Astrocyte of the spinal cord (primary cell): ENCODE measurements at regions not wholly inside any gene's neighbourhood (a gene's known extent, or its start where the extent isn't known, plus 50 kb on each side); places are given as distances from the start of the nearest gene placed in this dataset.
A peak's percentile ranks its signal among the peaks of the same experiment; 100 is the strongest.
"Not testable (repeated sequence)": the region's sequence is repeated elsewhere in the genome, so short reads cannot be mapped to it uniquely, and the experiment has no call there.

Experiments used
- DNase-seq: peaks from one replicate; pipeline ENCODE4 v3.0.0; 2011; ENCODE audit warnings: low read depth, low spot score
- H3K4me3 ChIP-seq: 2 replicates; pipeline ENCODE4 v1.5.1; 2011; ENCODE audit warnings: low read depth, mild to moderate bottlenecking, low read length, moderate library complexity
- in situ Hi-C: cut with HindIII; loops from 2 replicates; pipeline ENCODE4 v1.10.0; 2017; ENCODE audit warnings: low sequenced_read_pairs
- TF ChIP-seq, protein P1 (sequence below): IDR thresholded peaks from 2 replicates; pipeline ENCODE4 v1.5.1; 2012; ENCODE audit warnings: low read depth, mild to moderate bottlenecking, low read length, inconsistent platforms

DNA sequence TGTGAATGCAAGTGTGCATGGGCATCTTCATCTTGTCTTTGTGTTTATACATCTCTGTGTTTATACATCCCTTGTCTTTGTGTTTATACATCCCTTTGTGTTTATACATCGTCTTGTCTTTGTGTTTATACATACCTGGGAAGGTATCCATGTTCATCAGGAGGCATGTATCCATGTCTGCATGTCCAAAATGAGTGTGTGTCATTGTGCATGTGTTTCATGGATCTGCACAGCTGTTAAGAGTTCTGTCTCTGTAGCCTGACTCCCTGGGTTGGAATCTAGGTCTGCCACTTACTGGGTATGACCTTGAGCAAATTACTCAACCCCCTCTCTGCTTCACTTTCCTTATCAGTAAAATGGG, 50.1 kb upstream of the SIRPA start:
- in situ Hi-C loops = no loop called here
- TF ChIP-seq, protein P1, sequence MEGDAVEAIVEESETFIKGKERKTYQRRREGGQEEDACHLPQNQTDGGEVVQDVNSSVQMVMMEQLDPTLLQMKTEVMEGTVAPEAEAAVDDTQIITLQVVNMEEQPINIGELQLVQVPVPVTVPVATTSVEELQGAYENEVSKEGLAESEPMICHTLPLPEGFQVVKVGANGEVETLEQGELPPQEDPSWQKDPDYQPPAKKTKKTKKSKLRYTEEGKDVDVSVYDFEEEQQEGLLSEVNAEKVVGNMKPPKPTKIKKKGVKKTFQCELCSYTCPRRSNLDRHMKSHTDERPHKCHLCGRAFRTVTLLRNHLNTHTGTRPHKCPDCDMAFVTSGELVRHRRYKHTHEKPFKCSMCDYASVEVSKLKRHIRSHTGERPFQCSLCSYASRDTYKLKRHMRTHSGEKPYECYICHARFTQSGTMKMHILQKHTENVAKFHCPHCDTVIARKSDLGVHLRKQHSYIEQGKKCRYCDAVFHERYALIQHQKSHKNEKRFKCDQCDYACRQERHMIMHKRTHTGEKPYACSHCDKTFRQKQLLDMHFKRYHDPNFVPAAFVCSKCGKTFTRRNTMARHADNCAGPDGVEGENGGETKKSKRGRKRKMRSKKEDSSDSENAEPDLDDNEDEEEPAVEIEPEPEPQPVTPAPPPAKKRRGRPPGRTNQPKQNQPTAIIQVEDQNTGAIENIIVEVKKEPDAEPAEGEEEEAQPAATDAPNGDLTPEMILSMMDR = no peak
- DNase-seq = no peak
- H3K4me3 ChIP-seq = no peak overlapping the region

DNA sequence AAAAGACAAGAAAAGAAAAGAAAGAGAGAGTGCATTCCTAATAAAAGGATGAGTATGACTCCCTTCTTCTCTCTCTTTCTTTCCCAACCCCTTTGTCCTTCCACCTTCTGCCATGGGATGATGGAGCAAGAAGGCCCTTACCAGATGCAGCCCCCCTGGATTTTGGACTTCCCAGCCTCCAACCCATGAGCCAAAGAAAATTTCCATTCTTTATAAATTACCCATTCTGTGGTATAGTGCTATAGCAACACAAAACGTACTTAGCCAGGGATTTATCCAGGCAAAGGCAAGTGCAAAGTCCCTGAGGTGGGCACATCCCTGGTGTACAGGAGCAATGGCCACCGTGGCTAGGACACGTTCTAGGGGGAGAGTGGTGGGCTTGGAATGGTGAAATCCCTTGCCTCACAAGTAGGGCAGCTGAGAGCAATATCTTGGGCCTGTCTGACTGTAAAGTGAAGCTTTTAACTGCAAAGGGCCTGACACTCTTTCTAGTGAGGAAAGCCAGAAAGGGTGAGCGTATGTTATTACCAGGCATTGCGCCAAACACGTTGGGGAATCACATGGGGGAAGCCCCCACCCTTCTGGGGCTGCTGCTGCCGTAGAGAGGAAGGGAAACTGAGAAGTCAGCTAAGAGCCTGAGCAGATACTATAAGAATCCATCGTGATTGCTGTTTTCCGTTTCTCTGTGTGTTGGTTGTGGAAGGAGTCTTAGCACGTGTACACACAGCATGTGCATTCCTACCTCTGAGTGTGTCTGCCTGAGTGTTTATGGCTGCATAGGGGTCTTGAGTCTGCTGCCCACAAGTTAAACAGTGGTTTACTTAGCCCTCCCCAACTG, 50.7 kb upstream of the SIRPA start:
- DNase-seq = peak; percentile 30
- in situ Hi-C loops = no loop called here
- no peak overlapping the region for H3K4me3 ChIP-seq
- TF ChIP-seq, protein P1 = no peak

DNA sequence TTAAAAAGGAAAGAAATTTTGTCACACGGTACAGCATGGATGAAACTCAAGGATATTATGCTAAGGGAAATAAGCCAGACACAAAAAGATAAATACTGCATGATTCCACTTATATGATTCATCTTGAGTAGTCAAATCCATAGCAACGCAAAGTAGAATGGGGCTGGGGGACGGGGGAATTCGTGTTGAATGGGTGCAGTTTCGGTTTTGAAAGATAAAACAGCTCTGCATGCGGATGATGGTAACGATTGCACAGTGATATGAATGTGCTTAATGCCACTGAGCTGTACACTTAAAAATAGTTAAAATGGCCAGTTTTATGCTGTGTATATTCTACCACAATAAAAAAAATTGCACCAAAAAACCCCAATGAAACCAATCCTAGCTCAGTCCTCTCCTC, 52.9 kb upstream of the SIRPA start:
- in situ Hi-C loops = no loop called here
- H3K4me3 ChIP-seq = no peak overlapping the region
- DNase-seq = no peak
- TF ChIP-seq, protein P1 = no peak

DNA sequence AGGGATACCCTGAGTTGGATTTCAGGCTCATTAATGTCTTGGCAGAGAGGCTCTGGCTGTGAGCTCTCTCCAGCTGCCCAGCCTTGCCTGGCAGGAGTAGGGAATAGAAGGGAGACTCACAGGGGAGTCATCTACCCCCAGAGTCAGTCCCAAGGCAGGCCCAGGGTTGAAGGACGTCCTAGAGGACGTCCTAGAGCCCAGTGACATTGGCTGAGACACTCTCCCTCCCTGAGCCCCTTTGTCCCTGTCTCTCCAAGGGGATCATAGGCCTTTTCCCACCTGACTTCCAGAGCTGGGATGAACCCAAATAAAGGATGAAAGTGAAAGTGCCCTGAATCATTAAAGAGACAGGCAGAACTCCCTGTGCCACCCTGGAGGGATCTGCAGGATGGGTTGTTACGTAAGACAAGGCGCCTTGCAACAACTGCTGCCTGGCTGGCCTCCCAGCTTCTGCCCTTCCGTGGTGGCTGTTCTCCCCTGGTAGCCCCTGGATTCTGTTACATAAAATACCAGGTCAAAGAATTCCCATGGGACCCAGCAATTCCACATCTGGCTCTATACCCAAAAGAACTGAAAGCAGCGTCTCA, 53.6 kb upstream of the SIRPA start:
- in situ Hi-C loops = no loop called here
- H3K4me3 ChIP-seq = no peak overlapping the region
- TF ChIP-seq, protein P1 = no peak
- no peak for DNase-seq

DNA sequence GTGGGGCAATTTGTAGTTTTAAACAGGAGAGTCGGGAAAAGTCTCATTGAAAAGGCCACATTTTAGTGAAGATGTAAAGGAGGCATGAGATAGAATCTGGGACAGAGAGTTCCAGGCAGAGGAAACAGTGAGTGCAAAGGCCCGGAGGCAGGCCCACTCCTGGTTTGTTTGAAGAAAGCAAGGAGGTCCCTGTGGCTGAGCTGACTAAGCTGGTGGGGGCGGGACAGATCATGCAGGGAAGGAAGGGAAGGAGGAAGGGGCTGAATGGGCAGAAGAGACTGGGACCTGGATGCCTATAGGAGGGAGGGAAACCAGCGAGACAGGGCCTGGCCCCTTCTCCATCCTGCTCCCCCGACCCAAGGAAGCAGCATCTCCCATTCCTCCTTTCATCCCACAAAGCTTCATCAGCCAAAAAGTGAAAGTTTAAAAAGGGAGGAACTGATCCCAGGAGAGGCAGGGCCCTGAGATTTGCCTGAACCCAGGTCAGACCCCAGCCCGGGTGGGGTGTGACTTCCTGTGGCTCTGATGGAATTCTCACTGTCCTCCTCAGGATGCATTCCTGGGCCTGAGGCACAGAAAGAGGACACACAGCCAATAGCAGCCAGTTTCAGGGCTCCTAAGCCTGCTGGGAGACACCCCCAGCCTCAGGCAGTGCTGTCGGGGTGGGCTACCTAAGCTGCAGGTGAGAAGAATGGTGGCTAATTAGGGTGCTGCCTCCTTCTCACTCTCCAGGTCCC, 54.2 kb upstream of the SIRPA start:
- no peak for DNase-seq
- no peak overlapping the region for H3K4me3 ChIP-seq
- TF ChIP-seq, protein P1 = no peak
- in situ Hi-C loops = no loop called here

DNA sequence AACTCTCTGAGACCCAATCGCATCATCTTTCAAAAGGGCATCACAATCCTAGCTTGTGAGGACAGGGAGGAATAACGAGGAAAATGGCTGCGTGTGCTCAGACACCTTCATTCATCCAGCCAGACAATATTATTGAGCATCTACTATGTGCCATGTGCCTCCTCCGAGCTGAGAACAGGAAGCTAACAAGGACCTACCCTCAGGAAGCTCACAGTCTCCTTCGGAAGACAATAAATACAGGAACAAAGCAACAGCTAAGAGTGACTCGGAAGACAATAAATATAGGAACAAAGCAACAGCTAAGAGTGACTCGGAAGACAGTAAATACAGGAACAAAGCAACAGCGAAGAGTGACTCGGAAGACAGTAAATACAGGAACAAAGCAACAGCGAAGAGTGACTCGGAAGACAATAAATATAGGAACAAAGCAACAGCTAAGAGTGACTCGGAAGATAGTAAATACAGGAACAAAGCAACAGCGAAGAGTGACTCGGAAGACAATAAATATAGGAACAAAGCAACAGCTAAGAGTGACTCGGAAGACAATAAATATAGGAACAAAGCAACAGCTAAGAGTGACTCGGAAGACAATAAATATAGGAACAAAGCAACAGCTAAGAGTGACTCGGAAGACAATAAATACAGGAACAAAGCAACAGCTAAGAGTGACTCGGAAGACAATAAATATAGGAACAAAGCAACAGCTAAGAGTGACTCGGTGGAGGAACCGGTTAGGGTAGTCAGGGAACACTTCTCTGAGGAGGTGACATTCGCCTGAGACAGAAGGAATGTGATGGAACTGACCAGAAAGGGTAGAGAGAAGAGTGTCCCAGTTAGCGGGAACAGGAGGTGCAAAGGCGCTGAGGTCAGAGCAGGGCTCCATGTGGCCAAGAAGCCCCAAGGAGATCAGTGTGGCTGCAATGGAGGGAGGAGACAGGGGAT, 55.6 kb upstream of the SIRPA start:
- in situ Hi-C loops, DNase-seq: not testable (repeated sequence)

More for the DNA sequence above, 55.6 kb upstream of the SIRPA start:
- not testable (repeated sequence) for H3K4me3 ChIP-seq
